Skin of body (tissue), 1 donor: ENCODE measurements at regions not wholly inside any gene's neighbourhood (a gene's known extent, or its start where the extent isn't known, plus 50 kb on each side); places are given as distances from the start of the nearest gene placed in this dataset.
"Not testable (repeated sequence)": the region's sequence is repeated elsewhere in the genome, so short reads cannot be mapped to it uniquely, and the experiment has no call there.

Experiments used
- DNase-seq: peaks from one replicate; lab custom pipeline; 2025; lab: John Stamatoyannopoulos, UW

DNA sequence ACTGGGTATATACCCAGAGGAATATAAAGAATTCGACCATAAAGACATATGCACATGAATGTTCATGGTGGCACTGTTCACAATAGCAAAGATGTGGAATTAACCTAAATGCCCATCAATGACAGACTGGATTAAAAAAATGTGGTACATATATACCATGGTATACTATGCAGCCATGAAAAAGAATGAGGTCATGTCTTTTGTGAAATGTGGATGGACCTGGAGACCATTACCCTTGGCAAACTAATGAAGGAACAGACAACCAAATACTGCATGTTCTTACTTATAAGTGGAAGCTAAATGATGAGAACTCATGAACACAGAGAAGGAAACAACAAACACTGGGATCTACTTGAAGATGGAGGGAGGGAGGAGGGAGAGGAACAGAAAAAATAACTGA, 186.7 kb upstream of the SSTR4 start:
- no peak for DNase-seq

DNA sequence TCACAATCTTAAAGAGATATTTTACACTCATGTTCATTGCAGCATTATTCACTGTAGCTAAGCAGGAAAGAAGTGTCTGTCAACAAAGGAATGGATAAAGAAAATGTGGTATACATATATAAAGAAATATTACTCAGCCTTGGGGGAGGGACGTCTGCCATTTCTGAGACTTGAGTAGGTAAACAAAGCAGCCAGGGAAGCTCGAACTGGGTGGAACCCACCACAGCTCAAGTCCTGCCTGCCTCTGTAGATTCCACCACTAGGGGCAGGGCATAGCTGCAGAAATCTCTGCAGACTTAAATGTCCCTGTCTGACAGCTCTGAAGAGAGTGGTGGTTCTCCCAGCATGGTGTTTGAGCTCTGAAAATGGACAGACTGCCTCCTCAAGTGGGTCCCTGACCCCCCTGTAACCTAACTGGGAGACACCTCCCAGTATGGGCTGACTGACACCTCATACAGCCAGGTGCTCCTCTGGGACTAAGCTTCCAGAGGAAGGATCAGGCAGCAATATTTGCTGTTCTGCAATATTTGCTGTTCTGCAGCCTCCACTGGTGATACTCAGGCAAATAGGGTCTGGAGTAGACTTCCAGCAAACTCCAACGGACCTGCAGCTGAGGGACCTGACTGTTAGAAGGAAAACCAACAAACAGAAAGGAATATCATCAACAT, 183.3 kb upstream of the SSTR4 start:
- not testable (repeated sequence) for DNase-seq

DNA sequence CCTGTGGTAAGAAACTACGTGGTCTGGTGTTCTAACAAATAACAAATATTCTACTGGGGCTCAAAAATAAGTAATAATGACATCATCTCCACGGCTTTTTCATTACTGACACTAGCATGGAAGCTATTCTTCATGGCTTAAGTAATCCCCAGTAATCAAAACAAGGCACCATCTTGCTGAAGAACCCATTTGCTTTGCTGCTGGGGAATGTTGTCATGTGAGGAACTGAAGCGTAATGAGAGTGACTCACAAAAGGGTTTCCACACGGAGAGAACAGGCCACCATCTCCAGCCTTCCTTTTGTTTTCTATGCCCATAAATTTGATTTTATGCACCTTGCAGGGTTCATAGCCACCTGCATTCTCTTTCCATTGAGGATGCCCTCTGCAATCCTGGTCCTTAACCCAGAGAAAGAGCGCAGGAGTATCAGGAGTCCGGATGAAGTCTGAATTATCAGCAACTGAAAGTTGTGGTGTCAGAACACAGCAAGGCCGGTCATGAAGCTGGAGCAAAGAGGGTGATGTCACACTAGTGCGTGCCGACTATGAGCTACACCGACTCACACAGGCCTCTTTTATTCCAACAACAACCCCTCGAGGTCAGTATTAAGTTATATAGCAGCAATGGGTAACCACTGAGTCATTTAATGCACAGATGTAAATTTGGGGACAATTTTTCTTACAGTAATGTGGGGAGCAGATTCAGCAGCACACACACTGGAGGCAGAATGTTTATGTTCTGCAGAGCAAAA, 173.7 kb upstream of the SSTR4 start:
- DNase-seq: peak; percentile 88

DNA sequence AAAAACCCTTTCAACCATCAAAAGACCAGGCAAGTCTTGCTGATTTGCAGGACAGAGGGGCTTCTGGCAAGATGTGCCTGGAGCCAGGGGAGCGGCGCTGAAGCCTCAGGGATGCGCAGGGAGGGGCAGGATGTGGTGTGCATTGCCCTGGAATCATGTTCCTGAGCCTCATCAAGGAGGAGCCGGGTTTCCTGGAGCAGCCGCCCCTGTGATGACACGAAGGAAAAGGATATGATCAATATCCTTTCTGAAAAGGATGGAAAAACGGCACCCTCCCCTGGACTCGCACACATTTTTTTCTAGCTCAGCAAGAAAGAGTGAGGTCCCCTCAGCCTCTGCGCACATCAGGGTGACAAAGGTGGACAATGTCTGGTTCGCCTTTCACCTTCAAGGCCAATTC, 173.1 kb upstream of the SSTR4 start:
- peak; percentile 15 for DNase-seq

DNA sequence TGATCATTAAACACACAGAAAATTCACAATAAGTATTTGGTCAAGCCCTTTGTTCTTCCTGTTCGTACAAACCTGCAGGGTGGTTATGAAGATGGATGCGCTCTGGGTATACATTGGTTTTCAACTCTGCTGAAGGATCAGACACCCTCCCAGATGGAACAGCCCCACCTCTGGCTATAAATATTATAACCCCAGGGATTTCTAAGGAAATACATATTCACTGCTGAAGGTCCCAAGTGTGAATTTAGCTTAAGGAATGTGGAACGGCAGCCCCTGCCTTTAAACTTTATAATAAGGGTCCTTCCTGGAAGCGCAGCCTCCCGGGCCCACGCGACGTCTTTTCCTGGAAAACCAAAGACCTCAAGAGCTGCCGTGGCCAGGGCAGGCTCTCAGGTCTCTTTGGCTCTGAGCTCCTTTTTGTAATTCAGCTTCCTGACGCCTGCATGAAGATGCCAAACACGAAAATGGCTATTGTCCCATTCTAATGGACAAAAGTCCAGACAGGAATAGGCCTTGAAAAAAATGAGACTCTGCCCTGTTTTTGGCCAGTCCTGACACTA, 172.4 kb upstream of the SSTR4 start:
- DNase-seq: no peak

DNA sequence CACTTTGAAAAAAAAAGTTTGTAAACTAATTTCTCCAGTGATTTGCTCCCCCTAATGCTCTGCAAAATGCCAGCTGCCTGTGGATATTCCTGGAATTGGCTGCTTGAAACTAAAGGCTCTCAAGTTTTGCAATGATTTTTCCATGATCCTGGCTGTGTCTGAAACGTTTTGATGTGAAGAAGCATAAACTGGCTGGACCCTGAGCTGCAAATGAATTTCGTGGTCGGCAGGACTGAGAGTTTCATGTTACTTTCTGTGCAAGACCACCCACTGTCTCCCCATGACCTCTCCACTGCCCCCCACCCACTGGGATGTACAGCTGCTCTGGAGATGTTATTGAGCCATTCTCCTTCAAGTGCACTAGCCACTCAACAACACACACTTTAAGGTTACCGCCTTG, 171.3 kb upstream of the SSTR4 start:
- DNase-seq: no peak

DNA sequence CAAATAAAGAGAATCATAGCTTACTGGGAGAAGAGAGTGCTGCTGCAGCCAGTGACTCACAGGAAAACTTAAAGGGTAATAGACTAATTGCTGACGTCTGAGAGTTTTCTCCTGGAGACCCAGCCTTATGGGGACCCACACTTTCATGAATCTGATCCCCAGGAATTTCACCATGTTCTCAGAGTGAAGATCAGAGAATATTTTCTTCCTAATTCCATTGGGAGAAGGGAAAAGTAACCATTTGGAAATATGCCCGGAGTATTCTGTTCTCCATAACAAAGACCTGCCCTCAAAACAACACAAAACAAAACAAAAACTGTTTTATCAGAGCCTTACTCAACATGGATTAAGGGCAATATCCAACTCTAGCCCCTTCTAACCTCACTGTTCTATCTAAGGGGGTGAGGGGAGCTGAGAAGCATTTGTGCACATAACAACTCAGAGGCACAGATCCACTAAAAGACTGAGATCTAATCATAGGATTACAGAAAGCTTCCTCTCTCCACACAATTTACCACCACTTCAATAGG, 168.2 kb upstream of the SSTR4 start:
- DNase-seq: peak; percentile 14

DNA sequence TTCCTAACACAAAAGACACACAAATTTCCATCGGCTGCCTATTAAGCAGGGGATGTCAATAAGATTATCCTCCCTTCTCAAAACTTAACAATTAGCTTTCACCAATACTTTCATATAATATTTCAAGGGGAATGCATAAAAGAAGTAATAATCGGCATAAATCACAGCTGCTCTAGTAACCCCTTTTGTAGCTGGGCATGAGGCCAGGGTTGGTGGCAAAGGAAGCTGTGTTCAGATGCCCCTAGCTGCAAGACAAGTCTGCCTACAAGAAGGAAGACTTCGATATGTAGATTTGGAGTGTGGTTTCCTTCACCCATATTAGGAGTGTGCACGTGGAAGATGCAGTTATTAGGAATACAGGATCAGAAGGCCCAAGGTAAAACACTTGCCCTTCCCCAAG, 156.9 kb upstream of the SSTR4 start:
- no peak for DNase-seq

DNA sequence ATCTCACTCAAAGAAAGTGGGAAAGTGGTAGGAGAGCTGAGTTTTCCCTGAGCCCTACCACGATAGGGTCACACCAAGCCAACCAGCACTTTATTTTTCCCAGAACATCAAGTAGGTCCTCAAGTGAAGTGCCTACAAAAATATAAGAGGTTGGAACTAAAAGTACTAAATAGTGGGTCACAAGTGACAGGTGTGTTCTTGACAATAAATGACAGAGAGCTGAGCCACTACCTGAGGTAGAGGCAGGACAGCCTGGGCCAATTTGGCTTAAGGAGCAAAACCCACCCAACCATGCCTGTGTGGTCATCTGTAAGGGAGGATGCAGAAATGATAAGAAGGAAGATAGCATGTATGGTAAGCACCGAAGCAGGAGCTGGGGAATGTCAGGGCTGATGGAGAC, 154.8 kb upstream of the SSTR4 start:
- no peak for DNase-seq

DNA sequence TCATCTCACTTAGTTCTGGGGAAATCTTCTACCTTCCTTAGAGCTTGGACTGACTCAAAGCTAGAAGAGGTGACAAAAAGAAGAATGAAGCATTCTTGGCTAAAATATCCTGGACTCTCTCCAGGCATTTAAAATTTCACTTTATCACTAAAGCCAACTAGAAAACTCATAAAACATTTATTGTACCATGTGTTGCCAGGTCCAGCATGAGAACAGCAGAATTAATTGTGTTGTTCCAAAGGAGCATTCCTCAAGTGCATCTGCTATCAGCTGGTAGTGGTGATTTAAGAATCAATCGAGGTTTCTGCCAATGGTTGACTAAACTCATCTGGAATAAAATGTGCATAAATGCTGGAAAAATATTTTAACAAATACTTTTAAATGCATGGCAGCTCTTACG, 147.3 kb upstream of the SSTR4 start:
- DNase-seq: no peak

DNA sequence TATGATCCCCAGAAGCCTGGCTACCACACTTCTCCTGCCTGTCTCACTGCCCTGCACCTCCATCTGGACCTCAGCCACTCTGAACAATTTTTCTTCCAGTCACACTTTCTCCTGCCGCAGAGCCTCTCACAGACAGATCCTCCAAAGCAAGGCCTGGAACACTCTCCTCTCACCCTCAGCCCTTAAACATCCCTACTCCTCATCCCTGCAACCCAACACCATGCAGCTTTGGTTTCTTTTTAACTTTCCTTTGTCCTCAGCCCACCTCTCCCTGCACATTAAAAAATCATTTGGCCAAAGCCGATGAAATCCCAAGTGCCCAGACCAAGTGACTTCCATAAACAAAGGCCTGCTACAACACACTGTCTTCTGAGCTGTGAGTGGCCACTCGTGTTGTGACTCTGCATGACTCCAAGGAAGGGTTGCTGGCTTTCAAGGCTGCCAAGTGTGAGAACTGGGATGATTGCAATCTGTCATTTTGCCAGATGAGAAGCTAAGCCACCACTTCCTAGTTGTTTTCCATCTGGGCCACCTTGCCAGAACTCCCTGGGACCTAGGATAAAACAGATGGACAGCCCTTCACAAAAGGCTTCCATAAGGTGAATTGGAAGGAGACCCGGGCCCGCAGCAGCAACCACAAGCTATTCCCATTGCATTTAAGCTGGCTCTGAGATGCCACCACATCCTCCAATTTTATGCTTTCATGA, 144.4 kb upstream of the SSTR4 start:
- DNase-seq: no peak

DNA sequence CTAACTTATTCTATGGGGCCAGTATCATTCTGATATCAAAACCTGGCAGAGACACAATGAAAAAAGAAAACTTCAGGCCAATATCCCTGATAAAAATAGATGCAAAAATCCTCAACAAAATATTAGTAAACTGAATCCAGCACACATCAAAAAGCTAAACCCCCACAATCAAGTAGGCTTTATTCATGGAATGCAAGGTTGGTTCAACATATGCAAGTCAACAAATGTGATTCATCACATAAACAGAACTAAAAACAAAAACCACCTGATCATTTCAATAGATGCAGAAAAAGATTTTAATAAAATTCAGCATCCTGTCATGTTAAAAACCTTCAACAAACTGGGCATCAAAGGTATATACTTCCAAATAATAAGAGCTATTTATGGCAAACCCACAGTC, 133.9 kb upstream of the SSTR4 start:
- DNase-seq: no peak

DNA sequence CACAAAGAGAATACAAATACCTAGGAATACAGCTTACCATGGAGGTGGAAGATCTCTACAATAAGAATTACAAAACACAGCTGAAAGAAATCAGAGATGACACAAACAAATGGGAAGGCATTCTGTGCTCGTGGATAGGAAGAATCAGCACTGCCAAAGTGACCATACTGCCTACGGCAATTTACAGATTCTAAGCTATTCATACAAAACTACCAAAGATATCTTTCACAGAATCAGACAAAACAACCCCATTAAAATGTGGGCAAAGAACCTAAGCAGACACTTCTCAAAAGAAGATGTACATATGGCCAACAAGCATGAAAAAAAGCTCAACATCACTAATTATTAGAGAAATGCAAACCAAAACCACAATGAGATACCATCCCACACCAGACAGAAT, 133.2 kb upstream of the SSTR4 start:
- DNase-seq: no peak

DNA sequence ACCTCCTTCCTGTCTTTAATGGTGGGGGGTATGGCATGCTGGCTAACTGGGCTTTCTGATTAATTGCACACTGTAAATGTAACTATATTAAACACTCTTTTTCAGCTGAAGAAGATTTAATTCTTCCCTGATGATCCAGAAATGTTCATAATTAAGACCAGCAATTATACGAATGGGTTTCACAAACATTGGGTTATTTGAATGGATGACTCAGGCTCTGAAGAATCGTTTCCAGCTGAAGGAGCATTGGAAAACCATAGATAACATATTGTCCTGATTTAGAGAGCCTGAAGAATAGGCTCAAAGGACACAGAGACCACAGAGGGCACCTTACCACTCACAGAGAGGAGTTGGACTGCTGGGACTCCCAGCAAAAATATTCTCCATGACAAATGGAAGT, 130.7 kb upstream of the SSTR4 start:
- DNase-seq: peak; percentile 76

DNA sequence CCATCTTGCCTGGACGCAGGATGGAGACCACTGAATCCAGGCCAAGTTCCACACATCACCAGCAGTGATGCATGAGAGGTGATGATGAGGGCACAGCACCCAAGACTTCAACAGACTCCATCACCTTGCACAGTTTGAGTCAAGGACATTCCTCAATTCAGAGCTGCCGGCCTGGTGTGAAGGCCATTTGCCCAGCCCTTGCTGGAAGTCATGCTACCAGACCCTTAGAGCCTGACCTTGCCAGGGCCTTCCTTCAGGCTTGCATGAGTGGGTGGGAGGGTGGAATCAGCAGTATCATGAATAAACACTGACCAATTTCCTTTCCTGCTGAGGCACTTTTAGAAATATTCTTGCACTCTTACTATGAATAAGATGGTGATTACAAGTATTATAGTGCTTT, 130.2 kb upstream of the SSTR4 start:
- no peak for DNase-seq

DNA sequence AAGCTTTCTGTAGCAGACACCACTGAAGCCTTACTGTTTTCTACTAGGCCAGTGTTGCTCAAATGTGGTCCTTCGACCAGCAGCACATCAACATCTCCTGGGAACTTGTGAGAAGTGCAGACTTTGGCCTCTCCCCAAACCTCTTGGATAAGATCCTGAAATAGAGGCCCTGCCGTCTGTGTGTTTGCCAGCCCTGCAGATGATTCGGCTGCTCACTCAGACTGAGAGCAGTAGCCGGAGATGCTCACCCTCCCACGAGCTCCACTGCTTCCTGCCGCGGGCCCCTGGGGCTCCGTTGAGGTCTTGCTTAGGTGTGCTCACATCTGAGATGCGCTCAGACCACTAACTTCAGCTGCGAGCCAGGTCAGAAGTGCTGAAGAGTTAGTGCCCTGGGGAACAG, 129.5 kb upstream of the SSTR4 start:
- DNase-seq: peak; percentile 77

DNA sequence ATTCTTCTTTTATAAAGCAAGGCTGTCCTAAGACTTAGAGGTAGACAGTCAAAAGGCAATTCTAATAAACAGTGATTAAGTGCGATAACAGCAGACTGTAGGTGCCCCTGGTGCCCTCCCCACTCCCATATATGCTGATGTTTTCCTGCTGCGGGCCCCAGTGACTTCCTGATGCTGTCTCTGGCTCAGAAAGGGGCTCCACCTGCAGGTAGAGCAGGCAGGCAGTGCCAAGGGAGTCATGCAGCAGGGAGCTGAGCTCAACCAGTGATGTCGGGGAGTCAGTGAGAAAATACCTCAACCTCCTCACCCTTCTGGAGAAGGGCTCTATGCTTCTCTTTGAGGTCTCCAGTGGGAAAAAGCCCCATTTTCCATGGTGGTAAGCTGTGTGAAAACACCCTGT, 126.7 kb upstream of the SSTR4 start:
- no peak for DNase-seq

DNA sequence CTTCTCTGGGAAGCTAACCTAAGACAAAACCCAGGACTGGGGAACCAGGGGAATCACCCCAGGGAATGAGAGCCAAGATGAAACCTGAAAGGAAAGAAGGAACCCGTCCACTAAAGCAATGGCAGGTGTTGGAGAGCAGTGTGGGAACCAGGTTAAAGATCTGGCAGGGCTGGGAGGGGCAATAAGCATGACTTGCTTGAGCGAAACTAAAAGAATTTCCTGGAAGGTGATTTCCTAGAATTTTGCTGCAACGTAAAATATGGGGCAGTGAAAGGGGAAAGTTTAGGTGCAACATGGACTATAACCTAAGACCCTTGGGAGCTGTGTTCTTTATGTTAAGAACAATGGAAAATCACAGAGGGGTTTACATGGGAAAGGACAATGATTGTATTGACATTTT, 126.2 kb upstream of the SSTR4 start:
- DNase-seq: no peak

DNA sequence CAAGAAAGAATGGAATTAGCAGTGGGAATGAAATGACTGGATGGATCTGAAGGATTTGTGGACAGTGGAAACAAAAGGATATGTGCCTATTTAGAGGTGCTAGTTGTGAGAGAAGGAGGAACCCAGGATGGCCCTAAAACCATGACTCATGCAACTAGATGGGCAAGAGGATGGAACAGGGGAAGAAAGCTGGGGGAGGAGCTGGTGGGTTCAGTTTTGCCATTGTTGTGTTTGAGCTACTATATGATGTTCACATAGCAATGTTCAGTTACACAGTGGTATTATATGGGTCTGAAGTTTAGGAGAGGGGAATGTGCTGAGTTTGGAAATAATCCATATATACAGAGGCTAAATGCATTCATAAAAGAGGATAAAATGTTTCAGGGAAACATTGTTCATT, 125.7 kb upstream of the SSTR4 start:
- no peak for DNase-seq

DNA sequence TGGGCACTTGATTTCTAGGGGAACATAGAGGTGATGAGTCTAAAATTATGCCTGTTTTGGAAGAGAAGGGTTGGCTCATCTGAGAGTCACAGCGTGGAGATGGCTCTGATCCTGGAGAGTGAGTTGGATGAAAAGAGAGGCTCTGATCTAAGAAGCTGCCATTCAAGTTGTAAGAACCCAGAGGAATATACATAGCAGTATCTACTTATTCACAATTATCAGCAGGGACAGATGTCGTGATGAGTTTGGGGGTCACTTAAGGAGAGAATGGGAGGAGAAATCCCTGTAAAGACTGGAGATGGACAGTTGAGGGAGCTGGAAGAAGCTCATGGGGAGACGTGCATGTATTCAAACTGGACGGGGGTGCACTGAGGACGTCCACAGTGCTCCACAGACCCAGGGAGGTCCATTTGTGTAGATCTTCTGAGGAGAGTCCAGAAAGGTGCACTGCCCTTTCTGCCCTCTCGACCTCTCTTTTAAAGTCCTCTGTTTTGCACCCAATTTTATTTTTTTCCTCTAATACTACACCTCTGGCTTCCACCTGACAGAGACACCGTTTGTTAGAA, 124.7 kb upstream of the SSTR4 start:
- no peak for DNase-seq

DNA sequence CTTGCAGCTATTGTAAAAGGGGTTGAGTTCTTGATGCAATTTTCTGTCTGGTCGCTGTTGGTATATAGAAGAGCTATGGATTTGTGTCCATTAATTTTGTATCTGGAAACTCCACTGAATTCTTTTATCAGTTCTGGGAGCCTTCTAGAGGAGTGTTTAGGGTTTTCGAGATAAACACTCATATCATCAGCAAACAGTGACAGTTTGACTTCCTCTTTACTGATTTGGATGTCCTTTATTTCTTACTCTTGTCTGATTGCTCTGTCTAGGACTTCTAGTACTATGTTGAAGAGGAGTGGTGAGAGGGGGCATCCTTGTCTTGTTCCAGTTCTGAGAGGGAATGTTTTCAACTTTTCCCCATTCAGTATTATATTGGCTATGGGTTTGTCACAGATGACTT, 120.8 kb upstream of the SSTR4 start:
- DNase-seq: no peak

DNA sequence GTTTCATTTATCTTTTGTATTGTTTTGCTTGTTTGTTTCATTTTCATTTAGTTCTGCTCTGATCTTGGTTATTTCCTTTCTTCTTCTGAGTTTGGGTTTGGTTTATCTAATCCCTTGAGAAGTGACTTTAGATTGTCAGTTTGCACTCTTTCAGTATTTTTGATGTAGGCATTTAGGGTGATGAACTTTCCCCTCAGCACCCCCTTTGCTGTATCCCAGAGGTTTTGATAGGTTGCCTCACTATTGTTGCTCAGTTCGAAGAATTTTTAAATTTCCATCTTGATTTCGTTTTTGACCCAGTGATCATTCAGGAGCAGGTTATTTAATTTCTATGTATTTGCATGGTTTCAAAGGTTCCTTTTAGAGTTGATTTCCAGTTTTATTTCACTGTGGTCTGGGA, 119.6 kb upstream of the SSTR4 start:
- DNase-seq: no peak
